ENCODE measurements at regions not wholly inside any gene's neighbourhood (a gene's known extent, or its start where the extent isn't known, plus 50 kb on each side); places are given as distances from the start of the nearest gene placed in this dataset.

DNA sequence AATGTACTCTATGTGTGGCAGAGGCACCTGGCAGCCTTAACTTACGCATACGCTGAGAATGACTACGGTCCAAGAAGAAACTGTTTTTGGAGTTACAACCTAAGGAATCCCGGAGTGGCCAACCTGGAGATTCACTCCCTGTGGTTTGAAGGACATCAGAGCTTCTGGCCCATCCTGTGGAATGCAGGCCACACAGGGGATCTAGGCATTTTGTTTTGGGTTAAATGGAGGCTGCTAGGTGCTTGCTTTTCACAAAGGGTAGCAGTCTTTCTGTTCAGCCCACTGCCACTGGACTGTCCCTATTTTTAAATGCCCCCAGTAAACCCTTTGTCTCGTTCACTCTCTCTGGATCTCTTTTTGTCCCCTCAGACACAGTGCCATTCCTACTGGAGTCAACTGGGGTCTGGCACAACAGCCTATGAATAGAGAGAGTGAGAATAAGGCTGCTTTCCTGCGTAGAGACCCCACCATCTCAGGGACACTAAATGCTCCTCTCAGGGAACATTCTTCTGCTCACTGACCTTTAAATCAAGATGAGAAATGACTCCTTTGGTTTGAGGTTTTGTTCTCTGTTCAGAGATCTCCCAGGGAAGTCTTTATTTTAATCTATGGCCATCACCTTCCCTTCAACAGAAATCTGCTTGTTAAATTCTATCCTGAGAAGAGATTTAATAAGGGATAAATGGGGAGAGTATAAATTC lies 124.9 kb downstream of the B3GNT2 start:
- TF ChIP-seq, protein P1, sequence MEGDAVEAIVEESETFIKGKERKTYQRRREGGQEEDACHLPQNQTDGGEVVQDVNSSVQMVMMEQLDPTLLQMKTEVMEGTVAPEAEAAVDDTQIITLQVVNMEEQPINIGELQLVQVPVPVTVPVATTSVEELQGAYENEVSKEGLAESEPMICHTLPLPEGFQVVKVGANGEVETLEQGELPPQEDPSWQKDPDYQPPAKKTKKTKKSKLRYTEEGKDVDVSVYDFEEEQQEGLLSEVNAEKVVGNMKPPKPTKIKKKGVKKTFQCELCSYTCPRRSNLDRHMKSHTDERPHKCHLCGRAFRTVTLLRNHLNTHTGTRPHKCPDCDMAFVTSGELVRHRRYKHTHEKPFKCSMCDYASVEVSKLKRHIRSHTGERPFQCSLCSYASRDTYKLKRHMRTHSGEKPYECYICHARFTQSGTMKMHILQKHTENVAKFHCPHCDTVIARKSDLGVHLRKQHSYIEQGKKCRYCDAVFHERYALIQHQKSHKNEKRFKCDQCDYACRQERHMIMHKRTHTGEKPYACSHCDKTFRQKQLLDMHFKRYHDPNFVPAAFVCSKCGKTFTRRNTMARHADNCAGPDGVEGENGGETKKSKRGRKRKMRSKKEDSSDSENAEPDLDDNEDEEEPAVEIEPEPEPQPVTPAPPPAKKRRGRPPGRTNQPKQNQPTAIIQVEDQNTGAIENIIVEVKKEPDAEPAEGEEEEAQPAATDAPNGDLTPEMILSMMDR (IDR thresholded peaks at IDR 0.05; ENCODE audit: low read depth, low read length, missing input control) = no peak
- TF ChIP-seq, protein P2, sequence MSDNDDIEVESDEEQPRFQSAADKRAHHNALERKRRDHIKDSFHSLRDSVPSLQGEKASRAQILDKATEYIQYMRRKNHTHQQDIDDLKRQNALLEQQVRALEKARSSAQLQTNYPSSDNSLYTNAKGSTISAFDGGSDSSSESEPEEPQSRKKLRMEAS (IDR thresholded peaks at IDR 0.05) = no peak
- TF ChIP-seq FOXA1 (IDR thresholded peaks at IDR 0.05) (no peak), YY1 (IDR thresholded peaks at IDR 0.05) (no peak)
- TF ChIP-seq, protein P3, sequence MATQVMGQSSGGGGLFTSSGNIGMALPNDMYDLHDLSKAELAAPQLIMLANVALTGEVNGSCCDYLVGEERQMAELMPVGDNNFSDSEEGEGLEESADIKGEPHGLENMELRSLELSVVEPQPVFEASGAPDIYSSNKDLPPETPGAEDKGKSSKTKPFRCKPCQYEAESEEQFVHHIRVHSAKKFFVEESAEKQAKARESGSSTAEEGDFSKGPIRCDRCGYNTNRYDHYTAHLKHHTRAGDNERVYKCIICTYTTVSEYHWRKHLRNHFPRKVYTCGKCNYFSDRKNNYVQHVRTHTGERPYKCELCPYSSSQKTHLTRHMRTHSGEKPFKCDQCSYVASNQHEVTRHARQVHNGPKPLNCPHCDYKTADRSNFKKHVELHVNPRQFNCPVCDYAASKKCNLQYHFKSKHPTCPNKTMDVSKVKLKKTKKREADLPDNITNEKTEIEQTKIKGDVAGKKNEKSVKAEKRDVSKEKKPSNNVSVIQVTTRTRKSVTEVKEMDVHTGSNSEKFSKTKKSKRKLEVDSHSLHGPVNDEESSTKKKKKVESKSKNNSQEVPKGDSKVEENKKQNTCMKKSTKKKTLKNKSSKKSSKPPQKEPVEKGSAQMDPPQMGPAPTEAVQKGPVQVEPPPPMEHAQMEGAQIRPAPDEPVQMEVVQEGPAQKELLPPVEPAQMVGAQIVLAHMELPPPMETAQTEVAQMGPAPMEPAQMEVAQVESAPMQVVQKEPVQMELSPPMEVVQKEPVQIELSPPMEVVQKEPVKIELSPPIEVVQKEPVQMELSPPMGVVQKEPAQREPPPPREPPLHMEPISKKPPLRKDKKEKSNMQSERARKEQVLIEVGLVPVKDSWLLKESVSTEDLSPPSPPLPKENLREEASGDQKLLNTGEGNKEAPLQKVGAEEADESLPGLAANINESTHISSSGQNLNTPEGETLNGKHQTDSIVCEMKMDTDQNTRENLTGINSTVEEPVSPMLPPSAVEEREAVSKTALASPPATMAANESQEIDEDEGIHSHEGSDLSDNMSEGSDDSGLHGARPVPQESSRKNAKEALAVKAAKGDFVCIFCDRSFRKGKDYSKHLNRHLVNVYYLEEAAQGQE (IDR thresholded peaks at IDR 0.05) = no peak

Measured in liver (tissue), 2 donors.